ENCODE measurements at regions not wholly inside any gene's neighbourhood (a gene's known extent, or its start where the extent isn't known, plus 50 kb on each side); places are given as distances from the start of the nearest gene placed in this dataset.

GRCh38 chr4:120636120-120636630, 286.4 kb downstream of the PRDM5 start:
- no peak for ATAC-seq
- in situ Hi-C loops (cut with HindIII; ENCODE audit: extremely low pct_ligation_motif_present, low pct_unique_long_range_greater_than_20kb), result no loop called here
- no peaks in the 10 kb centered on the region for H3K4me1 ChIP-seq (ENCODE audit: insufficient read depth, low read length)
- TF ChIP-seq KLF15 (CRISPR knock-in tag; IDR thresholded peaks at IDR 0.05; ENCODE audit: borderline replicate concordance) (no peak), ZNF354B (CRISPR knock-in tag; IDR thresholded peaks at IDR 0.05) (no peak), IRF2 (CRISPR knock-in tag; IDR thresholded peaks at IDR 0.05) (no peak), FOXK2 (IDR thresholded peaks at IDR 0.05) (no peak), ZNF792 (CRISPR knock-in tag; IDR thresholded peaks at IDR 0.05) (no peak), ARNT2 (CRISPR knock-in tag; IDR thresholded peaks at IDR 0.05; ENCODE audit: low read depth) (no peak), RFX3 (CRISPR knock-in tag; IDR thresholded peaks at IDR 0.05) (no peak), ZNF567 (CRISPR knock-in tag; IDR thresholded peaks at IDR 0.05; ENCODE audit: borderline replicate concordance) (no peak), ZNF550 (CRISPR knock-in tag; IDR thresholded peaks at IDR 0.05; ENCODE audit: borderline replicate concordance) (no peak), RFXAP (CRISPR knock-in tag; IDR thresholded peaks at IDR 0.05; ENCODE audit: borderline replicate concordance) (no peak), ZNF407 (CRISPR knock-in tag; IDR thresholded peaks at IDR 0.05; ENCODE audit: not compliant biosample characterization) (no peak), NBN (conservative IDR thresholded peaks at IDR 0.05) (no peak), SNAPC2 (CRISPR knock-in tag; IDR thresholded peaks at IDR 0.05) (no peak), RNF2 (conservative IDR thresholded peaks at IDR 0.05; ENCODE audit: low read depth) (no peak)
- TF ChIP-seq, protein P1, sequence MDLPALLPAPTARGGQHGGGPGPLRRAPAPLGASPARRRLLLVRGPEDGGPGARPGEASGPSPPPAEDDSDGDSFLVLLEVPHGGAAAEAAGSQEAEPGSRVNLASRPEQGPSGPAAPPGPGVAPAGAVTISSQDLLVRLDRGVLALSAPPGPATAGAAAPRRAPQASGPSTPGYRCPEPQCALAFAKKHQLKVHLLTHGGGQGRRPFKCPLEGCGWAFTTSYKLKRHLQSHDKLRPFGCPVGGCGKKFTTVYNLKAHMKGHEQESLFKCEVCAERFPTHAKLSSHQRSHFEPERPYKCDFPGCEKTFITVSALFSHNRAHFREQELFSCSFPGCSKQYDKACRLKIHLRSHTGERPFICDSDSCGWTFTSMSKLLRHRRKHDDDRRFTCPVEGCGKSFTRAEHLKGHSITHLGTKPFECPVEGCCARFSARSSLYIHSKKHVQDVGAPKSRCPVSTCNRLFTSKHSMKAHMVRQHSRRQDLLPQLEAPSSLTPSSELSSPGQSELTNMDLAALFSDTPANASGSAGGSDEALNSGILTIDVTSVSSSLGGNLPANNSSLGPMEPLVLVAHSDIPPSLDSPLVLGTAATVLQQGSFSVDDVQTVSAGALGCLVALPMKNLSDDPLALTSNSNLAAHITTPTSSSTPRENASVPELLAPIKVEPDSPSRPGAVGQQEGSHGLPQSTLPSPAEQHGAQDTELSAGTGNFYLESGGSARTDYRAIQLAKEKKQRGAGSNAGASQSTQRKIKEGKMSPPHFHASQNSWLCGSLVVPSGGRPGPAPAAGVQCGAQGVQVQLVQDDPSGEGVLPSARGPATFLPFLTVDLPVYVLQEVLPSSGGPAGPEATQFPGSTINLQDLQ (CRISPR knock-in tag; IDR thresholded peaks at IDR 0.05), result no peak

More at GRCh38 chr4:120636120-120636630, 286.4 kb downstream of the PRDM5 start:
- FAIRE-seq, result no peak
- 18% methylated on average over 6 of the region's 6 CpGs for WGBS (ENCODE audit: low lambda C conversion rate)
- ChIA-PET POLR2A (no interaction called here), CTCF (ENCODE audit: low intra/inter-chr PET ratio, low total read pairs) (no interaction called here)
- H3K27ac ChIP-seq (ENCODE audit: extremely low read length, insufficient read depth, low read length), result no peak overlapping the region
- no peak overlapping the region for H3K9ac ChIP-seq (ENCODE audit: insufficient read depth, low read depth, low read length)
- H3K4me2 ChIP-seq (ENCODE audit: low read depth, low read length), result no peak overlapping the region
- BruUV-seq (replicated peaks), result no TSS peak
- no peaks in the 10 kb centered on the region for H4K20me1 ChIP-seq (ENCODE audit: insufficient read depth, low read length)
- DNase-seq (ENCODE audit: low spot score), result no peak
- no peaks in the 10 kb centered on the region for H3K9me3 ChIP-seq (ENCODE audit: low read length)
- intact Hi-C loops (cut with micrococcal nuclease; ENCODE audit: unreplicated experiment), result no loop called here
- H3K4me3 ChIP-seq (replicated peaks in 1 of 3; ENCODE audit: insufficient read depth in 1 of 3, low read depth in 2 of 3, low read length in 3 of 3), result no peak overlapping the region
- H3K36me3 ChIP-seq (replicated peaks in 1 of 2; ENCODE audit: control insufficient read depth in 1 of 2, insufficient read depth in 2 of 2, low read length in 2 of 2), result no peaks in the 10 kb centered on the region
- no peaks in the 10 kb centered on the region for H3K27me3 ChIP-seq (ENCODE audit: control insufficient read depth in 1 of 2, insufficient read depth in 2 of 2, low read length in 2 of 2)
- no peaks in the 10 kb centered on the region for H3K79me2 ChIP-seq (ENCODE audit: insufficient read depth, low read length)
- no peak overlapping the region for H2AFZ ChIP-seq (ENCODE audit: low read length)

Measured in HepG2 (cell line).